BJ (cell line): ENCODE measurements at regions not wholly inside any gene's neighbourhood (a gene's known extent, or its start where the extent isn't known, plus 50 kb on each side); places are given as distances from the start of the nearest gene placed in this dataset.

Source experiments
- CTCF ChIA-PET: fragments of 350-600 bp; formaldehyde crosslinking; extraction: SDS; loops from one replicate; lab custom pipeline; 2021; ENCODE audit warnings: antibody characterized with exemption, inconsistent platforms; lab: Yijun Ruan, JAX
- POLR2A ChIA-PET: fragments of 300-600 bp; sonication (Branson Sonifier 250); formaldehyde crosslinking; extraction: SDS; loops from one replicate; lab custom pipeline; 2021; ENCODE audit warnings: antibody characterized with exemption; lab: Charles Lee
- DNase-seq: peaks from one replicate; pipeline ENCODE4 v3.0.0-alpha.2; 2011; ENCODE audit warnings: low read depth
- H3K27me3 ChIP-seq: 2 replicates; pipeline ENCODE4 v1.6.0; 2011; ENCODE audit warnings: low read length; ENCODE audit not compliant: control insufficient read depth, insufficient read depth
- H3K36me3 ChIP-seq: 2 replicates; pipeline ENCODE4 v1.5.1; 2011; ENCODE audit warnings: low read length; ENCODE audit not compliant: control insufficient read depth, insufficient read depth
- H3K4me3 ChIP-seq: 2 replicates; pipeline ENCODE4 v1.5.1; 2011; ENCODE audit warnings: low read depth, mild to moderate bottlenecking, control low read depth, low read length
- TF ChIP-seq, protein P1 (sequence below): IDR thresholded peaks from 2 replicates; pipeline ENCODE4 v1.5.1; 2011; ENCODE audit warnings: low read depth, mild to moderate bottlenecking, control low read depth, inconsistent platforms, low read length, moderate library complexity; ENCODE audit not compliant: insufficient read depth

DNA sequence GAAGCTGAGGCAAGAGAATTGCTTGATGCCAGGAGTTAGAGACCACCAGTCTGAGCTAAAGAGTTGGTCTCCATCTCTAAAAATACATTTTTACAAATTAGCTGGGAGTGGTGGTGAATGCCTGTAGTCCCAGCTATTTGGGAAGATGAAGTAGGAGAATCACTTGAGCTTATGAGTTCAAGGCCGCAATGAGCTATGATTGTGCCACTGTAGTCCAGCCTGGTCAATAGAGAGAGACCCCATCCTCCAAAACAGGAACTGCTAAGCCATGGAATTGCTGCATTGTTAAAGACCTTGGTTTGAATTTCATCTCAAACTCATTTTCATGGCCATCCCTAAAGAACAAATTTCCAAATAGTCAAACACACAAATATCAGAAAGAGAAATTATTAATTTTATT lies 113.9 kb upstream of the AGTR1 start:
- TF ChIP-seq, protein P1, sequence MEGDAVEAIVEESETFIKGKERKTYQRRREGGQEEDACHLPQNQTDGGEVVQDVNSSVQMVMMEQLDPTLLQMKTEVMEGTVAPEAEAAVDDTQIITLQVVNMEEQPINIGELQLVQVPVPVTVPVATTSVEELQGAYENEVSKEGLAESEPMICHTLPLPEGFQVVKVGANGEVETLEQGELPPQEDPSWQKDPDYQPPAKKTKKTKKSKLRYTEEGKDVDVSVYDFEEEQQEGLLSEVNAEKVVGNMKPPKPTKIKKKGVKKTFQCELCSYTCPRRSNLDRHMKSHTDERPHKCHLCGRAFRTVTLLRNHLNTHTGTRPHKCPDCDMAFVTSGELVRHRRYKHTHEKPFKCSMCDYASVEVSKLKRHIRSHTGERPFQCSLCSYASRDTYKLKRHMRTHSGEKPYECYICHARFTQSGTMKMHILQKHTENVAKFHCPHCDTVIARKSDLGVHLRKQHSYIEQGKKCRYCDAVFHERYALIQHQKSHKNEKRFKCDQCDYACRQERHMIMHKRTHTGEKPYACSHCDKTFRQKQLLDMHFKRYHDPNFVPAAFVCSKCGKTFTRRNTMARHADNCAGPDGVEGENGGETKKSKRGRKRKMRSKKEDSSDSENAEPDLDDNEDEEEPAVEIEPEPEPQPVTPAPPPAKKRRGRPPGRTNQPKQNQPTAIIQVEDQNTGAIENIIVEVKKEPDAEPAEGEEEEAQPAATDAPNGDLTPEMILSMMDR = no peak
- H3K27me3 ChIP-seq = no peaks in the 10 kb centered on the region
- H3K4me3 ChIP-seq = no peak overlapping the region
- DNase-seq = no peak
- ChIA-PET POLR2A (no interaction called here), CTCF (no interaction called here)
- no peaks in the 10 kb centered on the region for H3K36me3 ChIP-seq

DNA sequence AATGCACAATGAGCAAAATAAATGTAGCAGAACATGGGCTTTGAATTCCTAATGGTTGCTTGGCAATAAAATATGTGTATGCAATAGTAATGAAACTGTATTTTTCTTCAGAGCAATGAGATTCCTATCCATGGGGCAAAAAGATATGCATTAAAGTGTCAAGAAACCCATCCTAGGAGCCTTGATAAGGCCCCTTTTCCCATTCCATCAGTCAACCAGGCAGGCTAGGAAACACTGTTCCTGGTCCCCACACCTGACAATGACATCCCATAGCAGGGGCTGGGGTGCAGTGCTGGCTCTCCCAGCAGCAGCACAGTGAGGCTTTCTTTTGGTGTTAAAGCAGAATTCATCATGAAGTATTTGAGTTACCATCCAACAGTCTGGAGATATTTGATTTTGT lies 113.3 kb upstream of the AGTR1 start:
- ChIA-PET POLR2A (no interaction called here), CTCF (no interaction called here)
- TF ChIP-seq, protein P1 = no peak
- DNase-seq = no peak
- Histone ChIP-seq H3K36me3 (no peaks in the 10 kb centered on the region), H3K27me3 (no peaks in the 10 kb centered on the region), H3K4me3 (no peak overlapping the region)

DNA sequence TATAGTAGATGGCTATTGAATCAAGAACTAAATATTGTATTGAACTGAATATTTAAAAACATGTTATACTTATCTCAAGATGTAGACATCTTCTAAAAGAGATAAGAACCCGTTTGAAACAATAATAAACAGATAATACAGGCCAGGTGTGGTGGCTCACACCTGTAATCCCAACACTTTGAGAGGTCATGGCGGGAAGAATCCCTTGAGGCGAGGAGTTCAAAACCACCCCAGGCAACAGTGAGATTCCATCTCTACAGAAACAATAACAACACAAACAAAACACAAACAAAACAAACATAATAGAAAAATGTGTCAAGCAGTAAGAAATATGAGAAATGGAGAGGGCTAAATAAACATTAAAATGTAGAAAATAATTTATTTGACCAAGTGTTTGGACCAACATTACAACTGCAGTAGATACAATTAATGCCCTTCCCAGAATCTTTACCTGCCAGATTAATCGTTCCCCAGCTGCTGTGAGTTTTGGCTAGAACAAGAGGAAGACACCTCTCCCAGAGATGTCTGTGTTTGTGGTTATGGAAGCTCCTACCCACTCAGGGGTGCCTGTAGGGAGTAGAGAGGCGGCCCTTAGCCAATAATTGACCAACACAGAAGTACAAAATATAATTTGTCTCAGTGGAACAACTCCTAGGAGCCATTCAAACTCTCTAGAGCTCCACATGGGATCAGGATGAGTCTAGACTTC lies 111.9 kb upstream of the AGTR1 start:
- H3K4me3 ChIP-seq = no peak overlapping the region
- CTCF ChIA-PET = no interaction called here
- POLR2A ChIA-PET = no interaction called here

DNA sequence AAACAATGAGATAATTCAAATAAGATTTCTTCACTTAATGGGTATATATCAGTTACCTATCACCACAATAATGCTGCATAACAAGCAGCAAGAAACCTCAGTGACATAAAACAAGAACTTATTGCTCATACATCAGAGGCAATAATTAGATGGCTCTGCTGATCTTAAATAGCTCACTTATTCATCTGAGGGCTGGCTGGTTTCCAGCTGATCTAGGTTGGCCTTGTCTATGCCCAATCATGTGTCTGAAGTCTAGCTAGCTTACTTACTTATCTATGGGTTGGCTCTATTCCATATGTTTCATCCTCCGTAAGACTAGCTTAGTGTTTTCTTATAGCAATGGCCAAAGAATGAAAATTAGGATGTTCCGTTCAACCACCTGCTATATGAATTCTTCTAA lies 109.4 kb upstream of the AGTR1 start:
- CTCF ChIA-PET = interaction anchor here (1.5 kb wide), 1 partner anchor 8 kb away, joined by 4 read pairs; no protein-coding TSS in a partner anchor
- TF ChIP-seq, protein P1 = no peak
- DNase-seq = no peak
- H3K27me3 ChIP-seq = no peaks in the 10 kb centered on the region
- H3K4me3 ChIP-seq = no peak overlapping the region
- H3K36me3 ChIP-seq = no peaks in the 10 kb centered on the region
- POLR2A ChIA-PET = no interaction called here

More for the DNA sequence above, 111.9 kb upstream of the AGTR1 start:
- Histone ChIP-seq H3K27me3 (no peaks in the 10 kb centered on the region), H3K36me3 (no peaks in the 10 kb centered on the region)
- DNase-seq = no peak
- TF ChIP-seq, protein P1 = no peak

DNA sequence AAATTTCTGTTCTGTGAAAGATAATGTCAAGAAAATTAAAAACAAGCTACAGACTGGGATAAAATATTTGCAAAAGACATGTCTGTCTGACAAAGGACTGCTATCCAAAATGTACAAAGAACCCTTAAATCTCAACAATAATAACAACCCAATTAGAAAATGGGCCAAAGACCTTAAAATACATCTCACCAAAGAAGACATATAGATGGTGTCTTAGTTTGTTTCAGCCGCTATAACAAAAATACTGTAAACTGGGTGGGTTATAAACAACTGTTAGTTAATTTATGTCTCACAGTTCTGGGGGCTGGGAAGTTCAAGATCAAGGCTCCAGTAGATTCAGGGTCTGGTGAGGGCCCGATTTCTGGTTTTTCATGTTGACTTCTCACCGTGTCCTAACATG lies 106.2 kb upstream of the AGTR1 start:
- Histone ChIP-seq H3K27me3 (no peaks in the 10 kb centered on the region), H3K4me3 (no peak overlapping the region), H3K36me3 (no peaks in the 10 kb centered on the region)
- no peak for DNase-seq
- CTCF ChIA-PET = no interaction called here
- TF ChIP-seq, protein P1 = no peak
- POLR2A ChIA-PET = interaction anchor here (0.6 kb wide), 1 partner anchor 352 kb away, joined by 3 read pairs; no protein-coding TSS in a partner anchor
